Panc1 (cell line): ENCODE measurements at regions not wholly inside any gene's neighbourhood (a gene's known extent, or its start where the extent isn't known, plus 50 kb on each side); places are given as distances from the start of the nearest gene placed in this dataset.

Experiments used
- ATAC-seq: fragments of 200-7000 bp; cut with Tn5 transposase; 2 replicates; pipeline ENCODE4 v1.9.1; 2020; ENCODE audit warnings: mild to moderate bottlenecking, moderate library complexity
- BruUV-seq: library from RNA; stranded (reverse); fragments of 400-500 nt; replicated peaks from 2 replicates; lab custom pipeline; 2021; lab: Mats Ljungman, UMichigan
- CTCF ChIA-PET: fragments of 300-600 bp; sonication (Branson Sonifier 250); formaldehyde crosslinking; loops from one replicate; lab custom pipeline; 2022; ENCODE audit warnings: antibody characterized with exemption; lab: Charles Lee
- POLR2A ChIA-PET: fragments of 300-600 bp; sonication (Branson Sonifier 250); formaldehyde crosslinking; loops from one replicate; lab custom pipeline; 2022; ENCODE audit warnings: antibody characterized with exemption; lab: Charles Lee
- DNase-seq: peaks from one replicate; pipeline ENCODE4 v3.0.0-alpha.2; 2010; ENCODE audit warnings: low read depth, low spot score
- H3K27ac ChIP-seq: 2 replicates; pipeline ENCODE4 v1.5.1; 2011; ENCODE audit warnings: mild to moderate bottlenecking, low read length, inconsistent platforms
- H3K27me3 ChIP-seq: fragments of 200-500 bp; sonication (Bioruptor generic); 2 replicates; pipeline ENCODE4 v1.6.0; 2014; ENCODE audit warnings: low read length, inconsistent platforms; ENCODE audit not compliant: control insufficient read depth, insufficient read depth
- H3K36me3 ChIP-seq: fragments of 200-500 bp; sonication (Bioruptor generic); 2 replicates; pipeline ENCODE4 v1.5.1; 2014; ENCODE audit warnings: inconsistent platforms, mild to moderate bottlenecking, low read length, moderate library complexity; ENCODE audit not compliant: control insufficient read depth, insufficient read depth
- H3K4me1 ChIP-seq: 2 replicates; pipeline ENCODE4 v1.5.1; 2011; ENCODE audit warnings: inconsistent platforms, mild to moderate bottlenecking, low read length, moderate library complexity; ENCODE audit not compliant: control insufficient read depth, insufficient read depth
- H3K4me3 ChIP-seq, 2 experiments: 2 replicates each; pipeline ENCODE4 v1.5.1; 2011 to 2012; ENCODE audit warnings: low read depth in 2 of 2, low read length in 2 of 2, mild to moderate bottlenecking in 2 of 2, inconsistent platforms in 1 of 2, moderate library complexity in 1 of 2
- H3K9me3 ChIP-seq: fragments of 200-500 bp; sonication (Bioruptor generic); 2 replicates; pipeline ENCODE4 v1.5.1; 2014; ENCODE audit warnings: low read depth, mild to moderate bottlenecking, inconsistent platforms, low read length, moderate library complexity; ENCODE audit not compliant: control insufficient read depth, insufficient read depth
- CTCF ChIP-seq: fragments of 450-650 bp; IDR thresholded peaks from 2 replicates; pipeline ENCODE4 v1.5.1; 2017; ENCODE audit warnings: mild to moderate bottlenecking
- POLR2AphosphoS5 ChIP-seq: IDR thresholded peaks from 2 replicates; pipeline ENCODE4 v1.6.1; 2012; ENCODE audit warnings: mild to moderate bottlenecking, low read depth, low read length, moderate library complexity
- REST ChIP-seq, 2 experiments: IDR thresholded peaks; 2 replicates each; pipeline ENCODE4 v1.6.1; 2011 to 2012; ENCODE audit warnings: low read depth in 2 of 2, control low read depth in 1 of 2, low read length in 1 of 2, mild to moderate bottlenecking in 1 of 2, moderate library complexity in 1 of 2; ENCODE audit not compliant: insufficient read depth in 1 of 2
- SIN3A ChIP-seq: IDR thresholded peaks from 2 replicates; pipeline ENCODE4 v1.6.1; 2012; ENCODE audit warnings: low read depth, mild to moderate bottlenecking, low read length, moderate library complexity, borderline replicate concordance; ENCODE audit not compliant: insufficient read depth
- TCF7L2 ChIP-seq: IDR thresholded peaks from 2 replicates; pipeline ENCODE4 v1.6.1; 2011; ENCODE audit warnings: mild to moderate bottlenecking, low read depth, low read length, inconsistent platforms
- in situ Hi-C: cut with HindIII; loops from 2 replicates; pipeline ENCODE4 v1.10.0; 2016; ENCODE audit warnings: low sequenced_read_pairs, low pct_unique_long_range_greater_than_20kb
- intact Hi-C: fragments of 100-400 bp; cut with micrococcal nuclease; formaldehyde crosslinking; loops from one replicate; pipeline ENCODE4 v1.10.0; 2022; ENCODE audit not compliant: unreplicated experiment

GRCh38 chr4:159016593-159017024 is 86.3 kb upstream of the RAPGEF2 start:
- POLR2A ChIA-PET = no interaction called here
- CTCF ChIA-PET = no interaction called here

GRCh38 chr4:159017323-159018026 is 85.4 kb upstream of the RAPGEF2 start:
- intact Hi-C loops (no loop called here), in situ Hi-C loops (no loop called here)
- ChIA-PET CTCF (no interaction called here), POLR2A (no interaction called here)
- BruUV-seq = no TSS peak
- no peak overlapping the region for H3K27ac ChIP-seq
- no peaks in the 10 kb centered on the region for H3K36me3 ChIP-seq
- ATAC-seq (no peak), DNase-seq (no peak)
- H3K4me1 ChIP-seq = no peaks in the 10 kb centered on the region
- H3K27me3 ChIP-seq = no peaks in the 10 kb centered on the region
- no peaks in the 10 kb centered on the region for H3K9me3 ChIP-seq
- H3K4me3 ChIP-seq = no peak overlapping the region
- no peak for TF ChIP-seq TCF7L2
- TF ChIP-seq POLR2AphosphoS5 = no peak
- no peak for TF ChIP-seq CTCF
- no peak for TF ChIP-seq SIN3A
- TF ChIP-seq REST (IDR thresholded peaks at IDR 0.05; ENCODE audit: insufficient read depth in 1 of 2, low read depth in 2 of 2, low read length in 1 of 2) = no peak

More at GRCh38 chr4:159016593-159017024, 86.3 kb upstream of the RAPGEF2 start:
- no peaks in the 10 kb centered on the region for H3K9me3 ChIP-seq
- in situ Hi-C loops = no loop called here
- intact Hi-C loops = no loop called here
- no peak overlapping the region for H3K27ac ChIP-seq
- no peaks in the 10 kb centered on the region for H3K27me3 ChIP-seq
- H3K4me3 ChIP-seq = no peak overlapping the region
- DNase-seq (no peak), ATAC-seq (no peak)
- H3K36me3 ChIP-seq = no peaks in the 10 kb centered on the region
- TF ChIP-seq POLR2AphosphoS5 (no peak), CTCF (no peak), TCF7L2 (no peak), REST (IDR thresholded peaks at IDR 0.05; ENCODE audit: insufficient read depth in 1 of 2, low read depth in 2 of 2, low read length in 1 of 2) (no peak), SIN3A (no peak)
- H3K4me1 ChIP-seq = no peaks in the 10 kb centered on the region
- no TSS peak for BruUV-seq
